K562 (cell line): ENCODE measurements at regions not wholly inside any gene's neighbourhood (a gene's known extent, or its start where the extent isn't known, plus 50 kb on each side); places are given as distances from the start of the nearest gene placed in this dataset.

Experiments
- ATAC-seq: fragments of 200-7000 bp; cut with Tn5 transposase; 3 replicates; pipeline ENCODE4 v1.9.1; 2020; ENCODE audit warnings: moderate library complexity
- BruUV-seq: library from RNA; stranded (reverse); fragments of 400-500 nt; replicated peaks from 2 replicates; lab custom pipeline; 2021; lab: Mats Ljungman, UMichigan
- CTCF ChIA-PET: fragments of 300-600 bp; formaldehyde crosslinking; extraction: SDS; loops from one replicate; lab custom pipeline; 2021; ENCODE audit warnings: low intra/inter-chr PET ratio; lab: Yijun Ruan, JAX
- POLR2A ChIA-PET: fragments of 300-600, 350-650 bp; sonication (Branson Sonifier 250); formaldehyde crosslinking; extraction: SDS; loops from one replicate; lab custom pipeline; 2021; ENCODE audit warnings: antibody characterized with exemption, inconsistent platforms; lab: Yijun Ruan, JAX
- DNase-seq, 4 experiments: peaks; one replicate each; pipeline versions ENCODE4 v3.0.0 to v3.0.0-alpha.2; 2011 to 2018; ENCODE audit warnings: low spot score in 3 of 4, mixed read lengths in 3 of 4; ENCODE audit errors: extremely low read depth in 1 of 4
- FAIRE-seq: peaks from 2 replicates; lab custom pipeline; 2011; peaks lifted over from hg19 to GRCh38; lab: Jason Lieb, UNC
- H2AFZ ChIP-seq: 2 replicates; pipeline ENCODE4 v1.6.0; 2011; ENCODE audit warnings: low read depth, low read length, control low read depth, inconsistent platforms
- H3K27ac ChIP-seq: fragments of 200-600 bp; 3 replicates; pipeline ENCODE4 v1.8.0; 2011; ENCODE audit warnings: low read depth, mild to moderate bottlenecking, control low read depth, inconsistent platforms, low read length, moderate library complexity, mixed read lengths; ENCODE audit errors: extremely low read depth
- H3K27me3 ChIP-seq, 2 experiments: fragments of 300-600 bp in 1 of 2; 2 replicates in 1 of 2; 3 replicates in 1 of 2; pipeline versions ENCODE4 v1.6.0 to v1.8.0; 2011; ENCODE audit warnings: inconsistent platforms in 2 of 2, low read length in 2 of 2, mild to moderate bottlenecking in 1 of 2, mixed read lengths in 1 of 2, moderate library complexity in 1 of 2; ENCODE audit not compliant: control insufficient read depth in 2 of 2, insufficient read depth in 2 of 2
- H3K36me3 ChIP-seq: fragments of 300-600 bp; 3 replicates; pipeline ENCODE4 v1.8.0; 2011; ENCODE audit warnings: mild to moderate bottlenecking, low read length, inconsistent platforms; ENCODE audit not compliant: control insufficient read depth, insufficient read depth
- H3K4me1 ChIP-seq, 2 experiments: fragments of 200-600 bp in 1 of 2; replicated peaks in 1 of 2; 2 replicates in 1 of 2; 3 replicates in 1 of 2; pipeline versions ENCODE4 v1.5.1 to v1.8.0; 2011; ENCODE audit warnings: inconsistent platforms in 2 of 2, low read length in 2 of 2, mild to moderate bottlenecking in 1 of 2, mixed read lengths in 1 of 2, moderate library complexity in 1 of 2; ENCODE audit not compliant: control insufficient read depth in 2 of 2, insufficient read depth in 2 of 2
- H3K4me2 ChIP-seq: 2 replicates; pipeline ENCODE4 v1.6.1; 2011; ENCODE audit warnings: low read length, control low read depth, inconsistent platforms, mixed read lengths; ENCODE audit not compliant: insufficient read depth
- H3K4me3 ChIP-seq: fragments of 200-600 bp; sonication (generic), shearing (Covaris generic); 2 replicates; pipeline ENCODE4 v1.5.1; 2016; ENCODE audit warnings: control low read depth, inconsistent platforms
- H3K79me2 ChIP-seq: fragments of 200-600 bp; 3 replicates; pipeline ENCODE4 v1.8.0; 2011; ENCODE audit warnings: low read length, inconsistent platforms; ENCODE audit not compliant: control insufficient read depth, insufficient read depth
- H3K9ac ChIP-seq, 2 experiments: 2 replicates each; pipeline versions ENCODE4 v1.6.0 to v1.6.1; 2011; ENCODE audit warnings: low read depth in 2 of 2, low read length in 2 of 2, control low read depth in 1 of 2, inconsistent platforms in 1 of 2, mild to moderate bottlenecking in 1 of 2, mixed read lengths in 1 of 2; ENCODE audit not compliant: insufficient read depth in 1 of 2
- H3K9me1 ChIP-seq: one replicate; pipeline ENCODE4 v1.6.0; 2011; ENCODE audit warnings: inconsistent platforms, mild to moderate bottlenecking, low read length, moderate library complexity; ENCODE audit not compliant: control insufficient read depth, insufficient read depth
- H3K9me3 ChIP-seq: replicated peaks from 2 replicates; pipeline ENCODE4 v1.5.1; 2011; ENCODE audit warnings: low read depth, low read length, inconsistent platforms; ENCODE audit not compliant: control insufficient read depth, insufficient read depth
- H4K20me1 ChIP-seq: replicated peaks from 2 replicates; pipeline ENCODE4 v1.6.1; 2011; ENCODE audit warnings: low read length, inconsistent platforms, mixed read lengths; ENCODE audit not compliant: control insufficient read depth, insufficient read depth
- BRD9 ChIP-seq: fragments of 450-650 bp; IDR thresholded peaks from 2 replicates; pipeline ENCODE4 v1.6.1; 2018; ENCODE audit warnings: low read depth; ENCODE audit not compliant: partially characterized antibody
- CBX1 ChIP-seq: sonication (generic); IDR thresholded peaks from 2 replicates; pipeline ENCODE4 v1.6.1; 2016; ENCODE audit warnings: antibody characterized with exemption, low read depth, mild to moderate bottlenecking
- CHD4 ChIP-seq: fragments of 200-600 bp; sonication (generic); IDR thresholded peaks from 3 replicates; pipeline ENCODE4 v1.6.1; 2012; ENCODE audit warnings: low read depth, mild to moderate bottlenecking, mixed read lengths, low read length, inconsistent platforms; ENCODE audit not compliant: insufficient read depth, insufficient replicate concordance, poor library complexity, severe bottlenecking
- MYNN ChIP-seq, 2 experiments: sonication (generic); formaldehyde crosslinking in 1 of 2; IDR thresholded peaks; 2 replicates each; pipeline versions ENCODE4 v1.5.0 to v1.6.1; 2016 to 2020; ENCODE audit warnings: antibody characterized with exemption in 1 of 2, missing genetic modification reagents in 1 of 2
- NFRKB ChIP-seq: fragments of 450-650 bp; IDR thresholded peaks from 2 replicates; pipeline ENCODE4 v1.6.1; 2016; ENCODE audit warnings: low read depth
- NR2F6 ChIP-seq: fragments of 450-650 bp; formaldehyde crosslinking; IDR thresholded peaks from 2 replicates; pipeline ENCODE4 v1.4.0; 2020; ENCODE audit warnings: mild to moderate bottlenecking
- SPI1 ChIP-seq: IDR thresholded peaks from 2 replicates; pipeline ENCODE4 v1.6.1; 2011; ENCODE audit warnings: low read depth, low read length, control low read depth, borderline replicate concordance
- ZFP30 ChIP-seq: fragments of 250-450 bp; sonication (Bioruptor Pico); IDR thresholded peaks from 2 replicates; pipeline ENCODE4 v1.8.0; 2022; ENCODE audit warnings: moderate library complexity, mild to moderate bottlenecking, inconsistent platforms, borderline replicate concordance
- ZNF324 ChIP-seq: fragments of 250-450 bp; sonication (Bioruptor Pico); IDR thresholded peaks from 2 replicates; pipeline ENCODE4 v1.4.0; 2020; ENCODE audit warnings: mild to moderate bottlenecking
- ZNF347 ChIP-seq: fragments of 450-650 bp; formaldehyde crosslinking; IDR thresholded peaks from 2 replicates; pipeline ENCODE4 v1.4.0; 2020; ENCODE audit warnings: low read depth, mild to moderate bottlenecking, moderate library complexity
- WGBS: fragments of 100-300 bp; shearing (Covaris generic); methylation state at CpG from one replicate; pipeline ENCODE4 v1.1.6; 2016; ENCODE audit warnings: low coverage, mixed read lengths; ENCODE audit not compliant: insufficient coverage; ENCODE audit errors: missing lambda C conversion rate; 5-methylcytosine and 5-hydroxymethylcytosine counted together
- in situ Hi-C: fragments of 300-500 bp; cut with MboI; formaldehyde crosslinking; loops from 4 replicates; pipeline ENCODE4 v1.15.0; 2018; ENCODE audit warnings: inconsistent platforms, mixed read lengths
- intact Hi-C: fragments of 100-400 bp; cut with micrococcal nuclease; formaldehyde crosslinking; loops from 2 replicates; pipeline ENCODE4 v1.14.2; 2022
- TF ChIP-seq, protein P1 (sequence below): fragments of 250-450 bp; sonication (Bioruptor Pico); IDR thresholded peaks from 2 replicates; pipeline ENCODE4 v1.9.0; 2021; ENCODE audit warnings: mild to moderate bottlenecking, inconsistent platforms
- TF ChIP-seq, protein P2 (sequence below): fragments of 250-450 bp; sonication (Bioruptor Pico); IDR thresholded peaks from 2 replicates; pipeline ENCODE4 v1.9.0; 2021; ENCODE audit warnings: mild to moderate bottlenecking
- TF ChIP-seq, protein P3 (sequence below): fragments of 250-450 bp; sonication (Bioruptor Pico); IDR thresholded peaks from 2 replicates; pipeline ENCODE4 v1.5.0; 2021; ENCODE audit warnings: mild to moderate bottlenecking, moderate library complexity

GRCh38 chr5:106873568-106873967, 797.2 kb downstream of the EFNA5 start:
- ATAC-seq, result no peak
- intact Hi-C loops (no loop called here), in situ Hi-C loops (no loop called here)
- Histone ChIP-seq H2AFZ (no peak overlapping the region), H3K4me1 (no peaks in the 10 kb centered on the region), H3K9me1 (no peaks in the 10 kb centered on the region), H3K27ac (no peak overlapping the region), H3K79me2 (no peaks in the 10 kb centered on the region), H3K27me3 (no peaks in the 10 kb centered on the region), H3K4me3 (no peak overlapping the region), H3K9ac (no peak overlapping the region), H3K9me3 (no peaks in the 10 kb centered on the region), H3K36me3 (no peaks in the 10 kb centered on the region), H3K4me2 (no peak overlapping the region), H4K20me1 (no peaks in the 10 kb centered on the region)
- ChIA-PET POLR2A (no interaction called here), CTCF (no interaction called here)
- FAIRE-seq, result no peak
- WGBS, result 7% methylated on average over 12 of the region's 12 CpGs
- BruUV-seq, result no TSS peak
- no peak for DNase-seq
- TF ChIP-seq BRD9 (no peak), CHD4 (no peak), CBX1 (no peak), ZNF347 (CRISPR knock-in tag) (no peak), ZNF324 (CRISPR knock-in tag) (no peak), SPI1 (no peak), ZFP30 (CRISPR knock-in tag) (no peak), NR2F6 (CRISPR knock-in tag) (no peak), NFRKB (no peak), MYNN (IDR thresholded peaks at IDR 0.05) (no peak), MYNN (CRISPR knock-in tag; IDR thresholded peaks at IDR 0.05) (no peak)
- TF ChIP-seq, protein P1, sequence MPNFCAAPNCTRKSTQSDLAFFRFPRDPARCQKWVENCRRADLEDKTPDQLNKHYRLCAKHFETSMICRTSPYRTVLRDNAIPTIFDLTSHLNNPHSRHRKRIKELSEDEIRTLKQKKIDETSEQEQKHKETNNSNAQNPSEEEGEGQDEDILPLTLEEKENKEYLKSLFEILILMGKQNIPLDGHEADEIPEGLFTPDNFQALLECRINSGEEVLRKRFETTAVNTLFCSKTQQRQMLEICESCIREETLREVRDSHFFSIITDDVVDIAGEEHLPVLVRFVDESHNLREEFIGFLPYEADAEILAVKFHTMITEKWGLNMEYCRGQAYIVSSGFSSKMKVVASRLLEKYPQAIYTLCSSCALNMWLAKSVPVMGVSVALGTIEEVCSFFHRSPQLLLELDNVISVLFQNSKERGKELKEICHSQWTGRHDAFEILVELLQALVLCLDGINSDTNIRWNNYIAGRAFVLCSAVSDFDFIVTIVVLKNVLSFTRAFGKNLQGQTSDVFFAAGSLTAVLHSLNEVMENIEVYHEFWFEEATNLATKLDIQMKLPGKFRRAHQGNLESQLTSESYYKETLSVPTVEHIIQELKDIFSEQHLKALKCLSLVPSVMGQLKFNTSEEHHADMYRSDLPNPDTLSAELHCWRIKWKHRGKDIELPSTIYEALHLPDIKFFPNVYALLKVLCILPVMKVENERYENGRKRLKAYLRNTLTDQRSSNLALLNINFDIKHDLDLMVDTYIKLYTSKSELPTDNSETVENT (CRISPR knock-in tag), result no peak
- TF ChIP-seq, protein P2, sequence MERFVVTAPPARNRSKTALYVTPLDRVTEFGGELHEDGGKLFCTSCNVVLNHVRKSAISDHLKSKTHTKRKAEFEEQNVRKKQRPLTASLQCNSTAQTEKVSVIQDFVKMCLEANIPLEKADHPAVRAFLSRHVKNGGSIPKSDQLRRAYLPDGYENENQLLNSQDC (CRISPR knock-in tag), result no peak
- TF ChIP-seq, protein P3, sequence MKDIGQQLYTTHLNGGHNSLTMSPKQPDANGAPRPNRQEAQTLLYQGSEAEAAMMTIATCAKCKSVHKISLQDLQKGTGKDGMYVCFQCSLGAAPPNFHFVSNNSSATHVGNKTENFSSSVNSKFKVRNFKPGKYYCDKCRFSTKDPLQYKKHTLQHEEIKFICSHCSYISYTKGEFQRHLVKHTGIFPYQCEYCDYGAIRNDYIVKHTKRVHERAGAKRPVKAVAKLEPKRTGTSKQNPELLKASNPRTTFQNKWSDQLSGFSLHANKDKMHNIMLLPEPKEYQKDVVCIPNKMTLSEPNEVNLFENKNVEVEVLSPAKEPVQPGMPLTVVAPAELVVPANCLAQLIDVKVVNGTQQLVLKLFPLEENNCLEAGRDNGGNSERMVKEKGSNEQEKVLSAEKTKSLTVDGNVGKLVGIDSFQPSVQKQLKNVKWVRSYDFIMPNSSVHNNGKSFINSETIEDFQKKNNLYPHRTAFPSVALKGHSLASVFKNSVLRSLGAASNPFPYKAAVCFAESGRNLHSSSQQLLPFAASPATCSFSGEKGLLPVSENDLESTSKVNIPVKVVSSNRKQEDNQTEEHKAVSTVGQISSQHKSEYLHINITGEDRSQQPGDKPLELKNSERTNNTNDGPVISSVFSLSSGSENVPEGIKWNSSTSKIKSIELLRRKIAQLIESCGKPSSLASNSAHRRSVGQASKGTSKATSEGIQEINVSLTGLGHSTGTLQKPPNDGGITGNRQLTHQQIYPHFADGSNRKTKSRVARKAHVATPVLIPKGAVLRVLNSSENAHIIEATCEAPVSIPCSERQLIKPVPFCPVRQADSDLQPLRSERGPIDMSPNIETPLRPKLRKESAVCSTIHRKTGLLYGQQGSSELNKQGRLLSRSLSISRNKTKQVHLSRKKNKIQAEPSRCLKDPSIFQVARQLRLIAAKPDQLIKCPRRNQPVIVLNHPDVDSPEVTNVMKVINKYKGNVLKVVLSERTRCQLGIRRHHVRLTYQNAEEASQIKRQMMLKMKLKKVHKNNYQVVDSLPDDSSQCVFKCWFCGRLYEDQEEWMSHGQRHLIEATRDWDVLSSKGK (CRISPR knock-in tag), result no peak
- TF ChIP-seq, all 486 proteins: peak for 0
